K562 (cell line): ENCODE measurements at regions not wholly inside any gene's neighbourhood (a gene's known extent, or its start where the extent isn't known, plus 50 kb on each side); places are given as distances from the start of the nearest gene placed in this dataset.

Experiments
- ATAC-seq: fragments of 200-7000 bp; cut with Tn5 transposase; 3 replicates; pipeline ENCODE4 v1.9.1; 2020; ENCODE audit warnings: moderate library complexity
- BruUV-seq: library from RNA; stranded (reverse); fragments of 400-500 nt; replicated peaks from 2 replicates; lab custom pipeline; 2021; lab: Mats Ljungman, UMichigan
- CTCF ChIA-PET: fragments of 300-600 bp; formaldehyde crosslinking; extraction: SDS; loops from one replicate; lab custom pipeline; 2021; ENCODE audit warnings: low intra/inter-chr PET ratio; lab: Yijun Ruan, JAX
- POLR2A ChIA-PET: fragments of 300-600, 350-650 bp; sonication (Branson Sonifier 250); formaldehyde crosslinking; extraction: SDS; loops from one replicate; lab custom pipeline; 2021; ENCODE audit warnings: antibody characterized with exemption, inconsistent platforms; lab: Yijun Ruan, JAX
- DNase-seq, 4 experiments: peaks; one replicate each; pipeline versions ENCODE4 v3.0.0 to v3.0.0-alpha.2; 2011 to 2018; ENCODE audit warnings: low spot score in 3 of 4, mixed read lengths in 3 of 4; ENCODE audit errors: extremely low read depth in 1 of 4
- FAIRE-seq: peaks from 2 replicates; lab custom pipeline; 2011; peaks lifted over from hg19 to GRCh38; lab: Jason Lieb, UNC
- H2AFZ ChIP-seq: 2 replicates; pipeline ENCODE4 v1.6.0; 2011; ENCODE audit warnings: low read depth, low read length, control low read depth, inconsistent platforms
- H3K27ac ChIP-seq: fragments of 200-600 bp; 3 replicates; pipeline ENCODE4 v1.8.0; 2011; ENCODE audit warnings: low read depth, mild to moderate bottlenecking, control low read depth, inconsistent platforms, low read length, moderate library complexity, mixed read lengths; ENCODE audit errors: extremely low read depth
- H3K27me3 ChIP-seq, 2 experiments: fragments of 300-600 bp in 1 of 2; 2 replicates in 1 of 2; 3 replicates in 1 of 2; pipeline versions ENCODE4 v1.6.0 to v1.8.0; 2011; ENCODE audit warnings: inconsistent platforms in 2 of 2, low read length in 2 of 2, mild to moderate bottlenecking in 1 of 2, mixed read lengths in 1 of 2, moderate library complexity in 1 of 2; ENCODE audit not compliant: control insufficient read depth in 2 of 2, insufficient read depth in 2 of 2
- H3K36me3 ChIP-seq: fragments of 300-600 bp; 3 replicates; pipeline ENCODE4 v1.8.0; 2011; ENCODE audit warnings: mild to moderate bottlenecking, low read length, inconsistent platforms; ENCODE audit not compliant: control insufficient read depth, insufficient read depth
- H3K4me1 ChIP-seq, 2 experiments: fragments of 200-600 bp in 1 of 2; replicated peaks in 1 of 2; 2 replicates in 1 of 2; 3 replicates in 1 of 2; pipeline versions ENCODE4 v1.5.1 to v1.8.0; 2011; ENCODE audit warnings: inconsistent platforms in 2 of 2, low read length in 2 of 2, mild to moderate bottlenecking in 1 of 2, mixed read lengths in 1 of 2, moderate library complexity in 1 of 2; ENCODE audit not compliant: control insufficient read depth in 2 of 2, insufficient read depth in 2 of 2
- H3K4me2 ChIP-seq: 2 replicates; pipeline ENCODE4 v1.6.1; 2011; ENCODE audit warnings: low read length, control low read depth, inconsistent platforms, mixed read lengths; ENCODE audit not compliant: insufficient read depth
- H3K4me3 ChIP-seq: fragments of 200-600 bp; sonication (generic), shearing (Covaris generic); 2 replicates; pipeline ENCODE4 v1.5.1; 2016; ENCODE audit warnings: control low read depth, inconsistent platforms
- H3K79me2 ChIP-seq: fragments of 200-600 bp; 3 replicates; pipeline ENCODE4 v1.8.0; 2011; ENCODE audit warnings: low read length, inconsistent platforms; ENCODE audit not compliant: control insufficient read depth, insufficient read depth
- H3K9ac ChIP-seq, 2 experiments: 2 replicates each; pipeline versions ENCODE4 v1.6.0 to v1.6.1; 2011; ENCODE audit warnings: low read depth in 2 of 2, low read length in 2 of 2, control low read depth in 1 of 2, inconsistent platforms in 1 of 2, mild to moderate bottlenecking in 1 of 2, mixed read lengths in 1 of 2; ENCODE audit not compliant: insufficient read depth in 1 of 2
- H3K9me1 ChIP-seq: one replicate; pipeline ENCODE4 v1.6.0; 2011; ENCODE audit warnings: inconsistent platforms, mild to moderate bottlenecking, low read length, moderate library complexity; ENCODE audit not compliant: control insufficient read depth, insufficient read depth
- H3K9me3 ChIP-seq: replicated peaks from 2 replicates; pipeline ENCODE4 v1.5.1; 2011; ENCODE audit warnings: low read depth, low read length, inconsistent platforms; ENCODE audit not compliant: control insufficient read depth, insufficient read depth
- H4K20me1 ChIP-seq: replicated peaks from 2 replicates; pipeline ENCODE4 v1.6.1; 2011; ENCODE audit warnings: low read length, inconsistent platforms, mixed read lengths; ENCODE audit not compliant: control insufficient read depth, insufficient read depth
- JUND ChIP-seq, 2 experiments: IDR thresholded peaks; 2 replicates in 1 of 2; 3 replicates in 1 of 2; pipeline ENCODE4 v1.6.1; 2011; ENCODE audit warnings: borderline replicate concordance in 2 of 2, low read depth in 2 of 2, low read length in 2 of 2, improper control_type of control experiment in 1 of 2, missing biosample characterization in 1 of 2, missing genetic modification characterization in 1 of 2, missing genetic modification reagents in 1 of 2
- TFE3 ChIP-seq: fragments of 450-650 bp; formaldehyde crosslinking; IDR thresholded peaks from 2 replicates; pipeline ENCODE4 v1.4.0; 2020; ENCODE audit warnings: mild to moderate bottlenecking, mixed read lengths
- ZBTB5 ChIP-seq: fragments of 450-650 bp; IDR thresholded peaks from 2 replicates; pipeline ENCODE4 v1.6.1; 2017; ENCODE audit warnings: antibody characterized with exemption
- ZNF347 ChIP-seq: fragments of 450-650 bp; formaldehyde crosslinking; IDR thresholded peaks from 2 replicates; pipeline ENCODE4 v1.4.0; 2020; ENCODE audit warnings: low read depth, mild to moderate bottlenecking, moderate library complexity
- WGBS: fragments of 100-300 bp; shearing (Covaris generic); methylation state at CpG from one replicate; pipeline ENCODE4 v1.1.6; 2016; ENCODE audit warnings: low coverage, mixed read lengths; ENCODE audit not compliant: insufficient coverage; ENCODE audit errors: missing lambda C conversion rate; 5-methylcytosine and 5-hydroxymethylcytosine counted together
- in situ Hi-C: fragments of 300-500 bp; cut with MboI; formaldehyde crosslinking; loops from 4 replicates; pipeline ENCODE4 v1.15.0; 2018; ENCODE audit warnings: inconsistent platforms, mixed read lengths
- intact Hi-C: fragments of 100-400 bp; cut with micrococcal nuclease; formaldehyde crosslinking; loops from 2 replicates; pipeline ENCODE4 v1.14.2; 2022

GRCh38 chr6:82025271-82025670 is 222.3 kb downstream of the IBTK start (continued):
- TF ChIP-seq ZBTB5, result no peak

- intact Hi-C loops, result no loop called here
- Histone ChIP-seq H3K27ac (no peak overlapping the region), H3K79me2 (no peaks in the 10 kb centered on the region), H3K4me3 (no peak overlapping the region), H3K36me3 (no peaks in the 10 kb centered on the region), H3K9me1 (no peaks in the 10 kb centered on the region), H3K27me3 (no peaks in the 10 kb centered on the region)
- CTCF ChIA-PET, result no interaction called here
- in situ Hi-C loops, result no loop called here
- BruUV-seq, result no TSS peak
- TF ChIP-seq JUND (IDR thresholded peaks at IDR 0.05; ENCODE audit: borderline replicate concordance, low read depth, low read length) (no peak), JUND (tag; IDR thresholded peaks at IDR 0.05; ENCODE audit: borderline replicate concordance, low read depth, low read length) (peak; percentile 35; the same call in 1 of the 3 replicates), ZNF347 (CRISPR knock-in tag) (no peak), TFE3 (CRISPR knock-in tag) (no peak)
- TF ChIP-seq, all 486 proteins: peak for 1
- 0% methylated on average over 2 of the region's 2 CpGs for WGBS
- Histone ChIP-seq H3K9ac (no peak overlapping the region), H2AFZ (no peak overlapping the region), H3K4me2 (no peak overlapping the region), H3K4me1 (no peaks in the 10 kb centered on the region), H3K9me3 (no peaks in the 10 kb centered on the region), H4K20me1 (no peaks in the 10 kb centered on the region)
- FAIRE-seq (no peak), ATAC-seq (no peak), DNase-seq (no peak)
- POLR2A ChIA-PET, result no interaction called here
Observed at GRCh38 chr6:82022614-82023129, 224.9 kb downstream of the IBTK start.
